Cardiac fibroblast (primary cell): ENCODE measurements at regions not wholly inside any gene's neighbourhood (a gene's known extent, or its start where the extent isn't known, plus 50 kb on each side); places are given as distances from the start of the nearest gene placed in this dataset.
A peak's percentile ranks its signal among the peaks of the same experiment; 100 is the strongest.

Experiments
- DNase-seq, 2 donors: peaks; one replicate each; pipeline versions ENCODE4 v3.0.0 to v3.0.0-alpha.2; 2010; ENCODE audit warnings: low read depth in 2 of 2
- H3K4me3 ChIP-seq, 2 donors: replicated peaks in 1 of 2; 1 replicate in 1 of 2; 2 replicates in 1 of 2; pipeline ENCODE4 v1.5.1; 2011; ENCODE audit warnings: low read depth in 2 of 2, low read length in 2 of 2, mild to moderate bottlenecking in 2 of 2, moderate library complexity in 1 of 2
- TF ChIP-seq, protein P1 (sequence below): IDR thresholded peaks from one replicate; pipeline ENCODE4 v1.5.1; 2011; ENCODE audit warnings: low read depth, mild to moderate bottlenecking, low read length, inconsistent platforms

DNA sequence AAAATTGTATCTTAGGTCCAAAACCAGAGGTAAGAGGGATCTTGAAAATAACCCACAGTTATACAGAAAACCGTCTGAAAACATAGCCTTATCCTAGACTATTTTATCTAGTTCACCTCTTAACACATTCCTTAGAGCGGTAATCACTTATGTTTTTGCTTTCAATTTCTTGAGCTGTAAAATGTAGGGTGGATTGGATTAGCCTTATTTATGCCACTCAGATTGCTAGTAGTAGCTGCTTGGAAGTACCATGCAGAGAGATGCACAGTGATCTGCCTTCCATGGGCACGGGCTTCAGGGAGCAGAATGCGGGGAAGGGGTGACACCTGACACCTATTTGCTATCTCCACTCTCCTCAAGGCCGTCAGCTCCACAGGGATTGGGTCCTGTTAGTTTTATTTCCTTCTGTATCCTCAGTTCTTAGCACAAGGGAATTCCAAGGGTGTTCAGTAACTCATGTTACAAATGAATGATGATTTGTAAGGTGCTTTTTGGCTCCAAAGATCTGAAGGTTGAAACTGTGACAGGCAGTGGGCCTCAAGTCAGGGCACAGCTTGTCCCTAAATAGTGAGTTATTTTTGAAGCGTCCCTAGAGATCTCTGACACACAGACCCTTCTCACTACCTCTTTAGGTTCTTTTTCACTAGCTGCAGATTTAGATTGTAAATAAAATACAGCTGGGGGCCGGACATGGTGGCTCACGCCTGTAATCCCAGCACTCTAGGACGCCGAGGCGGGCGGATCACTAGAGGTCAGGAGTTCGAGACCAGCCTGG, 64.0 kb upstream of the PMAIP1 start:
- no peak overlapping the region for H3K4me3 ChIP-seq
- TF ChIP-seq, protein P1, sequence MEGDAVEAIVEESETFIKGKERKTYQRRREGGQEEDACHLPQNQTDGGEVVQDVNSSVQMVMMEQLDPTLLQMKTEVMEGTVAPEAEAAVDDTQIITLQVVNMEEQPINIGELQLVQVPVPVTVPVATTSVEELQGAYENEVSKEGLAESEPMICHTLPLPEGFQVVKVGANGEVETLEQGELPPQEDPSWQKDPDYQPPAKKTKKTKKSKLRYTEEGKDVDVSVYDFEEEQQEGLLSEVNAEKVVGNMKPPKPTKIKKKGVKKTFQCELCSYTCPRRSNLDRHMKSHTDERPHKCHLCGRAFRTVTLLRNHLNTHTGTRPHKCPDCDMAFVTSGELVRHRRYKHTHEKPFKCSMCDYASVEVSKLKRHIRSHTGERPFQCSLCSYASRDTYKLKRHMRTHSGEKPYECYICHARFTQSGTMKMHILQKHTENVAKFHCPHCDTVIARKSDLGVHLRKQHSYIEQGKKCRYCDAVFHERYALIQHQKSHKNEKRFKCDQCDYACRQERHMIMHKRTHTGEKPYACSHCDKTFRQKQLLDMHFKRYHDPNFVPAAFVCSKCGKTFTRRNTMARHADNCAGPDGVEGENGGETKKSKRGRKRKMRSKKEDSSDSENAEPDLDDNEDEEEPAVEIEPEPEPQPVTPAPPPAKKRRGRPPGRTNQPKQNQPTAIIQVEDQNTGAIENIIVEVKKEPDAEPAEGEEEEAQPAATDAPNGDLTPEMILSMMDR: no peak
- DNase-seq: peak in 1 of 2 donors; percentile 19

DNA sequence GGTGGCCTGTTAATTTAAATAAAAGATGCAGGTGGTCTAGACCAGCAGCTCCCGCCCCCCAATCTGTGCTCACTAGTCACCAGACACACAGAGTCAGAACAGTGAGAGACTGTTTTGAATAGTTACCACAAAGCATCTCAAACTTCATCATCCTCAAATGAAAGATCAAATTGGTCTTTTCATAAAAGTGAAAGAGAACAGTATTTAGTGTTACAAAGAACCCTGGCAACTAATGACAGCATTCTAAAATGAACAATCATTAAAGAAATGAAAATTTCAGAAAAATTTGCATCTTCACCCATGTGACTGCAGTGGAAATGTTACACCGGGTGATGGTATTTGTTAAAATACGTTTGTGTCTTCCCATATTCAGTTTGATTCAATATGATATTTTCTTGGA, 65.5 kb upstream of the PMAIP1 start:
- TF ChIP-seq, protein P1: no peak
- H3K4me3 ChIP-seq: no peak overlapping the region
- DNase-seq: no peak

DNA sequence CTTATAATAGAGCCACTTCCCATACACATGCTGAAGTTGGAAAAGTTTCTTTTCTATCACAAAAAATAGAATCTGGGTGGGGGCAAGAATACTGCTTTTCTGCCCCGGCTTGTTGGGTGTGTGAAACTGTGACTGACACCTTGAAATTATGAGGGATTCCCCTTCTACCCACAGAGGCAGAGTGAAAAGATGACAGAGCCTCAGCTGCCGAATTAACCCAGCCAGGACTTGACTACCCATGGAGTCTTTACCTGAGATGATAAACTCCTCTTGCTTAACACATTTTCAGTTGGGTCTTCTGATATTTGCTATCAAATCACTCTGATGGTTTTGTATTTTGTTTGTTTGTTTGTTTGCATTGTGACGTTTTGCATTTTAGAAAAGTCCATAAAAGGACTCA, 66.0 kb upstream of the PMAIP1 start:
- DNase-seq: no peak
- H3K4me3 ChIP-seq: no peak overlapping the region
- TF ChIP-seq, protein P1: no peak

- TF ChIP-seq, protein P1: peak; percentile 88
- H3K4me3 ChIP-seq: no peak overlapping the region
- DNase-seq: peak; percentile 88 to 91
Observed at GRCh38 chr18:59823596-59824195, 76.1 kb upstream of the PMAIP1 start.

GRCh38 chr18:59822612-59823550, 76.9 kb upstream of the PMAIP1 start:
- TF ChIP-seq, protein P1: no peak
- H3K4me3 ChIP-seq: no peak overlapping the region
- peak in 1 of 2 donors; percentile 26 for DNase-seq

DNA sequence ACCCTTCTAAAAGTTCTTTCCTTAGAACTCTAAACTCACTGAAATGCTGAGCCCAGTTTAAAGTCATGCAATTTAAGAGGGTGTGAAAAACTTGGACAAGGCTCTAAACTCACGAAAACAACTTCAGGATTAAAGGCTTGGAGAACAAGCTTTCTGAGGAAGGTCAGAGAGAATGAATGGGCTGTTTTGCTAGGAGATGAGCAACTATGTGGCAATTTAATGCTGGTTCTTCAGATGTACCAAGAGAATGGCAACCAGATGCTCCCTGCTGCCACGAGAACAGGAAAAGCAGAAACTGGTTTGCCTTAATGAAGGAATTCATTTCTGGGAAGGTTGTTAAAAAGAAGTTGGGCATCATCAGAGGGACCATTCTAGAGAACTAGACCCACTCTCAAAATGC, 77.8 kb upstream of the PMAIP1 start:
- peak; percentile 26 to 48 for DNase-seq
- TF ChIP-seq, protein P1: no peak

More for the DNA sequence above, 77.8 kb upstream of the PMAIP1 start:
- no peak overlapping the region for H3K4me3 ChIP-seq
